ENCODE measurements at regions not wholly inside any gene's neighbourhood (a gene's known extent, or its start where the extent isn't known, plus 50 kb on each side); places are given as distances from the start of the nearest gene placed in this dataset.

- no peak overlapping the region for H3K4me3 ChIP-seq
- TF ChIP-seq CTCF (IDR thresholded peaks at IDR 0.05) = no peak
- no peaks in the 10 kb centered on the region for H3K36me3 ChIP-seq
- no peak for DNase-seq
- H3K9me3 ChIP-seq = no peaks in the 10 kb centered on the region
- intact Hi-C loops (cut with DNase I; ENCODE audit: low total_unique reads) = no loop called here
- H3K4me1 ChIP-seq = no peaks in the 10 kb centered on the region
- no peaks in the 10 kb centered on the region for H3K27me3 ChIP-seq
- no peak overlapping the region for H3K27ac ChIP-seq
Observed at GRCh38 chr20:22020201-22020600, 314.7 kb downstream of the PAX1 start.

- TF ChIP-seq CTCF (IDR thresholded peaks at IDR 0.05) = no peak
- no peak overlapping the region for H3K4me3 ChIP-seq
- intact Hi-C loops (cut with DNase I; ENCODE audit: low total_unique reads) = no loop called here
- no peaks in the 10 kb centered on the region for H3K4me1 ChIP-seq
- no peak for DNase-seq
- no peaks in the 10 kb centered on the region for H3K9me3 ChIP-seq
- no peaks in the 10 kb centered on the region for H3K27me3 ChIP-seq
- no peak overlapping the region for H3K27ac ChIP-seq
- no peaks in the 10 kb centered on the region for H3K36me3 ChIP-seq
Observed at GRCh38 chr20:22008456-22008855, 303.0 kb downstream of the PAX1 start.

GRCh38 chr20:22006306-22006705 lies 300.8 kb downstream of the PAX1 start:
- no peaks in the 10 kb centered on the region for H3K36me3 ChIP-seq
- no peak for DNase-seq
- no peaks in the 10 kb centered on the region for H3K9me3 ChIP-seq
- H3K27ac ChIP-seq = no peak overlapping the region
- no peaks in the 10 kb centered on the region for H3K27me3 ChIP-seq
- TF ChIP-seq CTCF (IDR thresholded peaks at IDR 0.05) = no peak
- no peaks in the 10 kb centered on the region for H3K4me1 ChIP-seq
- intact Hi-C loops (cut with DNase I; ENCODE audit: low total_unique reads) = no loop called here
- no peak overlapping the region for H3K4me3 ChIP-seq

- Histone ChIP-seq H3K4me1 (no peaks in the 10 kb centered on the region), H3K9me3 (no peaks in the 10 kb centered on the region), H3K4me3 (no peak overlapping the region), H3K27ac (no peak overlapping the region), H3K36me3 (no peaks in the 10 kb centered on the region), H3K27me3 (no peaks in the 10 kb centered on the region)
- no peak for DNase-seq
- intact Hi-C loops (cut with DNase I; ENCODE audit: low total_unique reads) = no loop called here
- no peak for TF ChIP-seq CTCF (IDR thresholded peaks at IDR 0.05)
Observed at GRCh38 chr20:22005535-22005934, 300.1 kb downstream of the PAX1 start.

GRCh38 chr20:22004946-22005345 lies 299.5 kb downstream of the PAX1 start:
- Histone ChIP-seq H3K27ac (no peak overlapping the region), H3K4me3 (no peak overlapping the region), H3K36me3 (no peaks in the 10 kb centered on the region), H3K9me3 (no peaks in the 10 kb centered on the region), H3K27me3 (no peaks in the 10 kb centered on the region), H3K4me1 (no peaks in the 10 kb centered on the region)
- no peak for TF ChIP-seq CTCF (IDR thresholded peaks at IDR 0.05)
- intact Hi-C loops (cut with DNase I; ENCODE audit: low total_unique reads) = loop anchor here (1.0 kb wide), 1 partner anchor 11 kb away; no protein-coding TSS in a partner anchor
- DNase-seq = no peak

- Histone ChIP-seq H3K36me3 (no peaks in the 10 kb centered on the region), H3K27ac (no peak overlapping the region), H3K4me3 (no peak overlapping the region), H3K4me1 (no peaks in the 10 kb centered on the region), H3K9me3 (no peaks in the 10 kb centered on the region), H3K27me3 (no peaks in the 10 kb centered on the region)
- no peak for TF ChIP-seq CTCF (IDR thresholded peaks at IDR 0.05)
- no peak for DNase-seq
- intact Hi-C loops (cut with DNase I; ENCODE audit: low total_unique reads) = loop anchor here (1.0 kb wide), 1 partner anchor 13 kb away; no protein-coding TSS in a partner anchor
Observed at GRCh38 chr20:22003680-22004079, 298.2 kb downstream of the PAX1 start.
